ENCODE measurements at regions not wholly inside any gene's neighbourhood (a gene's known extent, or its start where the extent isn't known, plus 50 kb on each side); places are given as distances from the start of the nearest gene placed in this dataset.

GRCh38 chr9:86531971-86532640, 177.9 kb upstream of the TUT7 start:
- Mint-ChIP-seq H3K4me3 (no peak overlapping the region), H3K27me3 (ENCODE audit: low read depth in 3 of 3) (peaks cover 0 to 6% (median 1%) of the 10 kb centered on the region in 3 donors), H3K9me3 (peaks cover 0 to 10% (median 4%) of the 10 kb centered on the region in 7 donors), H3K36me3 (no peaks in the 10 kb centered on the region), H3K4me1 (no peaks in the 10 kb centered on the region), H3K27ac (no peak overlapping the region)
- Histone ChIP-seq H3K4me1 (ENCODE audit: control insufficient read depth in 1 of 2, insufficient read depth in 2 of 2, low read length in 2 of 2) (no peaks in the 10 kb centered on the region), H3K9me3 (replicated peaks in 1 of 2; ENCODE audit: control insufficient read depth in 1 of 2, insufficient read depth in 1 of 2, low read length in 2 of 2) (no peaks in the 10 kb centered on the region), H3K36me3 (replicated peaks in 1 of 2; ENCODE audit: control insufficient read depth in 1 of 2, insufficient read depth in 2 of 2, low read length in 2 of 2) (no peaks in the 10 kb centered on the region), H4K20me1 (ENCODE audit: insufficient read depth, low read length) (no peaks in the 10 kb centered on the region), H3K9ac (ENCODE audit: insufficient read depth, low read length, poor library complexity, severe bottlenecking) (no peak overlapping the region), H2AFZ (ENCODE audit: insufficient read depth, low read depth, low read length, poor library complexity, severe bottlenecking) (no peak overlapping the region), H3K27ac (ENCODE audit: low read depth in 1 of 2, low read length in 2 of 2) (no peak overlapping the region), H3K4me3 (replicated peaks in 1 of 3; ENCODE audit: low read depth in 2 of 3, low read length in 3 of 3) (no peak overlapping the region), H3K79me2 (ENCODE audit: insufficient read depth, low read length) (no peaks in the 10 kb centered on the region), H3K27me3 (ENCODE audit: control insufficient read depth in 2 of 2, insufficient read depth in 2 of 2, low read length in 2 of 2) (no peaks in the 10 kb centered on the region), H3K4me2 (replicated peaks; ENCODE audit: extremely low read depth, low read length, poor library complexity, severe bottlenecking) (no peak overlapping the region)
- TF ChIP-seq, protein P1, sequence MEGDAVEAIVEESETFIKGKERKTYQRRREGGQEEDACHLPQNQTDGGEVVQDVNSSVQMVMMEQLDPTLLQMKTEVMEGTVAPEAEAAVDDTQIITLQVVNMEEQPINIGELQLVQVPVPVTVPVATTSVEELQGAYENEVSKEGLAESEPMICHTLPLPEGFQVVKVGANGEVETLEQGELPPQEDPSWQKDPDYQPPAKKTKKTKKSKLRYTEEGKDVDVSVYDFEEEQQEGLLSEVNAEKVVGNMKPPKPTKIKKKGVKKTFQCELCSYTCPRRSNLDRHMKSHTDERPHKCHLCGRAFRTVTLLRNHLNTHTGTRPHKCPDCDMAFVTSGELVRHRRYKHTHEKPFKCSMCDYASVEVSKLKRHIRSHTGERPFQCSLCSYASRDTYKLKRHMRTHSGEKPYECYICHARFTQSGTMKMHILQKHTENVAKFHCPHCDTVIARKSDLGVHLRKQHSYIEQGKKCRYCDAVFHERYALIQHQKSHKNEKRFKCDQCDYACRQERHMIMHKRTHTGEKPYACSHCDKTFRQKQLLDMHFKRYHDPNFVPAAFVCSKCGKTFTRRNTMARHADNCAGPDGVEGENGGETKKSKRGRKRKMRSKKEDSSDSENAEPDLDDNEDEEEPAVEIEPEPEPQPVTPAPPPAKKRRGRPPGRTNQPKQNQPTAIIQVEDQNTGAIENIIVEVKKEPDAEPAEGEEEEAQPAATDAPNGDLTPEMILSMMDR (IDR thresholded peaks at IDR 0.05), result no peak
- intact Hi-C loops (cut with micrococcal nuclease), result no loop called here
- WGBS (ENCODE audit: insufficient coverage), result no CpG with 5 or more reads among the region's 4 CpGs
- no peak for DNase-seq

DNA sequence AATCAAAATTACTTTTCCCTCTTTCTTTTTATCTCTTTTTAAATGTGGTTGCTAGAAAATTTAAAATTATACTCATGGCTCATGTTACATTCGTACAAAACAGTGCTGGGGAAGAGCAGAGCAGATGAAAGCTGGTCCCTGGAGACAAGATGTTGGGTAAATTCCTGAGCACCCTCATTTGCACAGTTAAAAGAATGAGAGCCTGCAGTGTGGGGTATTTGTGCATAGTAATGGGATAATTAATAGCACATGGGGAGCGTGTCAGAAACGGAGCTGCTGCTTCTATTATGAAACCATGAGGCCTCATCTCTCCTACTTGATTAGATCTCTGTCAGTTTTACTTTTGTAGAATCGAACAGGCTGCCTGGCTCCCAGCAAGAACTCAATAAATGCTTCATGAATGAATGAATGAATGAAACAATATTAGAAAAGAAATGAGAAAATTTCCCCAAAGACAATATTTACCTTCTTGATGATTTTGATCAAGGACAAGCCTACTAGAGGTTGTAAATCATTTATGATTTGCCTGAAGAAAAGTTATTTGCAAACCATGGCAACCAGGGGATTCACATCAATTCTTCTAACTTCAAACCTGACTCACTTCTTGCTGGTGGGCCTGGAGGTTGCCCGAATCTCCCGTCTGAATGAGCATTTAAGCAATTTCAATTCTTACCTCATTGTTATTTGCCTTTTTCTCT, 177.2 kb upstream of the TUT7 start:
- Mint-ChIP-seq H3K27ac (no peak overlapping the region), H3K36me3 (no peaks in the 10 kb centered on the region), H3K27me3 (ENCODE audit: low read depth in 3 of 3) (peaks cover 0 to 3% (median 1%) of the 10 kb centered on the region in 3 donors), H3K4me3 (no peak overlapping the region), H3K4me1 (no peaks in the 10 kb centered on the region), H3K9me3 (peaks cover 0 to 10% (median 4%) of the 10 kb centered on the region in 7 donors)
- no peak overlapping the region for H3K4me3 ChIP-seq (replicated peaks in 1 of 3; ENCODE audit: low read depth in 2 of 3, low read length in 3 of 3)
- no peaks in the 10 kb centered on the region for H3K27me3 ChIP-seq (ENCODE audit: control insufficient read depth in 2 of 2, insufficient read depth in 2 of 2, low read length in 2 of 2)
- no peaks in the 10 kb centered on the region for H4K20me1 ChIP-seq (ENCODE audit: insufficient read depth, low read length)
- H2AFZ ChIP-seq (ENCODE audit: insufficient read depth, low read depth, low read length, poor library complexity, severe bottlenecking), result no peak overlapping the region
- no peaks in the 10 kb centered on the region for H3K36me3 ChIP-seq (replicated peaks in 1 of 2; ENCODE audit: control insufficient read depth in 1 of 2, insufficient read depth in 2 of 2, low read length in 2 of 2)
- WGBS (ENCODE audit: insufficient coverage), result 100% methylated on average over 1 of the region's 6 CpGs
- H3K4me2 ChIP-seq (replicated peaks; ENCODE audit: extremely low read depth, low read length, poor library complexity, severe bottlenecking), result no peak overlapping the region
- TF ChIP-seq, protein P1 (IDR thresholded peaks at IDR 0.05), result no peak
- H3K4me1 ChIP-seq (ENCODE audit: control insufficient read depth in 1 of 2, insufficient read depth in 2 of 2, low read length in 2 of 2), result no peaks in the 10 kb centered on the region
- intact Hi-C loops (cut with micrococcal nuclease), result no loop called here
- no peaks in the 10 kb centered on the region for H3K9me3 ChIP-seq (replicated peaks in 1 of 2; ENCODE audit: control insufficient read depth in 1 of 2, insufficient read depth in 1 of 2, low read length in 2 of 2)
- H3K9ac ChIP-seq (ENCODE audit: insufficient read depth, low read length, poor library complexity, severe bottlenecking), result no peak overlapping the region
- DNase-seq, result no peak
- no peak overlapping the region for H3K27ac ChIP-seq (ENCODE audit: low read depth in 1 of 2, low read length in 2 of 2)
- no peaks in the 10 kb centered on the region for H3K79me2 ChIP-seq (ENCODE audit: insufficient read depth, low read length)

Data from CD14-positive monocyte (primary cell).